Neural cell (in vitro differentiated cells): ENCODE measurements at regions not wholly inside any gene's neighbourhood (a gene's known extent, or its start where the extent isn't known, plus 50 kb on each side); places are given as distances from the start of the nearest gene placed in this dataset.

Source experiments
- H2AFZ ChIP-seq: fragments of 200-600, 300-800 bp; sonication (generic), shearing (Covaris generic); 2 replicates; pipeline ENCODE4 v1.6.0; 2014; ENCODE audit warnings: low read depth, mild to moderate bottlenecking, antibody characterized with exemption, low read length, moderate library complexity
- H3F3A ChIP-seq: fragments of 200-600 bp; shearing (Covaris generic); 2 replicates; pipeline ENCODE4 v1.6.1; 2016; ENCODE audit warnings: mild to moderate bottlenecking, moderate library complexity, mixed read lengths, antibody characterized with exemption, low read length; ENCODE audit not compliant: insufficient read depth, poor library complexity, severe bottlenecking
- H3K27ac ChIP-seq: fragments of 200-600, 300-800 bp; sonication (generic), shearing (Covaris generic); 2 replicates; pipeline ENCODE4 v1.5.1; 2014; ENCODE audit warnings: mild to moderate bottlenecking, low read length, moderate library complexity
- H3K27me3 ChIP-seq: fragments of 300-800, 200-600 bp; sonication (generic), shearing (Covaris generic); 2 replicates; pipeline ENCODE4 v1.6.0; 2014; ENCODE audit warnings: mild to moderate bottlenecking, low read depth, low read length, moderate library complexity; ENCODE audit not compliant: insufficient read depth
- H3K36me3 ChIP-seq: fragments of 300-800, 200-600 bp; sonication (generic), shearing (Covaris generic); 2 replicates; pipeline ENCODE4 v1.5.1; 2014; ENCODE audit warnings: mild to moderate bottlenecking, antibody characterized with exemption, low read length, moderate library complexity; ENCODE audit not compliant: insufficient read depth
- H3K4me2 ChIP-seq: fragments of 300-800, 200-600 bp; sonication (generic), shearing (Covaris generic); 2 replicates; pipeline ENCODE4 v1.6.0; 2014; ENCODE audit warnings: mild to moderate bottlenecking, low read length
- H3K4me3 ChIP-seq: fragments of 300-800, 200-600 bp; sonication (generic), shearing (Covaris generic); 2 replicates; pipeline ENCODE4 v1.5.1; 2014; ENCODE audit warnings: mild to moderate bottlenecking, low read length, moderate library complexity
- H3K79me2 ChIP-seq: fragments of 200-600 bp; shearing (Covaris generic); replicated peaks from 2 replicates; pipeline ENCODE4 v1.6.0; 2014; ENCODE audit warnings: mild to moderate bottlenecking, low read length, moderate library complexity; ENCODE audit not compliant: insufficient read depth
- H3K9ac ChIP-seq: fragments of 300-800, 200-600 bp; sonication (generic), shearing (Covaris generic); 2 replicates; pipeline ENCODE4 v1.6.1; 2016; ENCODE audit warnings: mild to moderate bottlenecking, low read length, mixed read lengths
- H3K9me2 ChIP-seq: fragments of 200-600 bp; shearing (Covaris generic); 2 replicates; pipeline ENCODE4 v1.6.1; 2016; ENCODE audit warnings: mild to moderate bottlenecking, low read length, mixed read lengths; ENCODE audit not compliant: insufficient read depth
- H3K9me3 ChIP-seq: fragments of 200-600, 300-800 bp; sonication (generic), shearing (Covaris generic); 2 replicates; pipeline ENCODE4 v1.6.1; 2016; ENCODE audit warnings: mild to moderate bottlenecking, mixed run types, low read length, moderate library complexity, mixed read lengths
- H4K20me1 ChIP-seq: fragments of 200-600 bp; shearing (Covaris generic); 2 replicates; pipeline ENCODE4 v1.6.1; 2016; ENCODE audit warnings: mild to moderate bottlenecking, mixed run types; ENCODE audit not compliant: insufficient read depth
- CTCF ChIP-seq: fragments of 450-650 bp; IDR thresholded peaks from 2 replicates; pipeline ENCODE4 v1.5.1; 2014; ENCODE audit warnings: antibody characterized with exemption, mild to moderate bottlenecking, moderate library complexity; ENCODE audit not compliant: poor library complexity, severe bottlenecking
- EP300 ChIP-seq: fragments of 450-650 bp; conservative IDR thresholded peaks from 2 replicates; pipeline ENCODE4 v1.6.1; 2014; ENCODE audit warnings: antibody characterized with exemption, mild to moderate bottlenecking, moderate library complexity; ENCODE audit not compliant: poor library complexity, severe bottlenecking
- EZH2 ChIP-seq: fragments of 200-600, 300-800 bp; shearing (Covaris generic), sonication (generic); IDR thresholded peaks from 2 replicates; pipeline ENCODE4 v1.6.1; 2014; ENCODE audit warnings: antibody characterized with exemption, low read length, borderline replicate concordance, mild to moderate bottlenecking; ENCODE audit not compliant: insufficient read depth, poor library complexity, severe bottlenecking
- MXI1 ChIP-seq: fragments of 450-650 bp; conservative IDR thresholded peaks from 2 replicates; pipeline ENCODE4 v1.6.1; 2014; ENCODE audit warnings: antibody characterized with exemption, mild to moderate bottlenecking; ENCODE audit not compliant: poor library complexity, severe bottlenecking
- POLR2AphosphoS5 ChIP-seq: IDR thresholded peaks from 2 replicates; pipeline ENCODE4 v1.6.1; 2012
- RAD21 ChIP-seq: fragments of 450-650 bp; conservative IDR thresholded peaks from 2 replicates; pipeline ENCODE4 v1.6.1; 2014; ENCODE audit warnings: antibody characterized with exemption, mild to moderate bottlenecking, moderate library complexity
- REST ChIP-seq: IDR thresholded peaks from 2 replicates; pipeline ENCODE4 v1.6.1; 2012; ENCODE audit warnings: borderline replicate concordance
- SMC3 ChIP-seq: fragments of 450-650 bp; conservative IDR thresholded peaks from 2 replicates; pipeline ENCODE4 v1.6.1; 2014; ENCODE audit warnings: antibody characterized with exemption, mild to moderate bottlenecking, moderate library complexity; ENCODE audit not compliant: poor library complexity
- TAF1 ChIP-seq: IDR thresholded peaks from 2 replicates; pipeline ENCODE4 v1.6.1; 2012; ENCODE audit warnings: low read depth

- Histone ChIP-seq H3F3A (no peaks in the 10 kb centered on the region), H3K36me3 (no peaks in the 10 kb centered on the region), H3K9ac (no peak overlapping the region), H4K20me1 (no peaks in the 10 kb centered on the region), H3K4me2 (no peak overlapping the region), H3K9me3 (no peaks in the 10 kb centered on the region), H3K79me2 (no peaks in the 10 kb centered on the region), H3K9me2 (no peaks in the 10 kb centered on the region), H3K27ac (no peak overlapping the region), H2AFZ (no peak overlapping the region), H3K4me3 (no peak overlapping the region), H3K27me3 (no peaks in the 10 kb centered on the region)
- no peak for TF ChIP-seq MXI1
- no peak for TF ChIP-seq REST
- TF ChIP-seq SMC3: no peak
- no peak for TF ChIP-seq EP300
- no peak for TF ChIP-seq TAF1
- no peak for TF ChIP-seq CTCF
- TF ChIP-seq EZH2: no peak
- TF ChIP-seq RAD21: no peak
- TF ChIP-seq POLR2AphosphoS5: no peak
Observed at GRCh38 chr12:116360579-116361413, 83.3 kb upstream of the MED13L start.

- Histone ChIP-seq H3K4me2 (no peak overlapping the region), H4K20me1 (no peaks in the 10 kb centered on the region), H2AFZ (no peak overlapping the region), H3K9me2 (no peaks in the 10 kb centered on the region), H3K27ac (no peak overlapping the region), H3K4me3 (no peak overlapping the region), H3K79me2 (no peaks in the 10 kb centered on the region), H3K27me3 (no peaks in the 10 kb centered on the region), H3F3A (no peaks in the 10 kb centered on the region), H3K36me3 (no peaks in the 10 kb centered on the region), H3K9ac (no peak overlapping the region), H3K9me3 (no peaks in the 10 kb centered on the region)
- TF ChIP-seq CTCF (no peak), POLR2AphosphoS5 (no peak), TAF1 (no peak), SMC3 (no peak), EZH2 (no peak), MXI1 (no peak), EP300 (no peak), REST (no peak), RAD21 (no peak)
Observed at GRCh38 chr12:116361414-116362223, 84.1 kb upstream of the MED13L start.
